ENCODE measurements at regions not wholly inside any gene's neighbourhood (a gene's known extent, or its start where the extent isn't known, plus 50 kb on each side); places are given as distances from the start of the nearest gene placed in this dataset.

- peaks cover 0 to 7% (median 0%) of the 10 kb centered on the region in 4 donors for H3K9me3 ChIP-seq
- no peak overlapping the region for H3K4me3 ChIP-seq
- H3K36me3 ChIP-seq, result no peaks in the 10 kb centered on the region
- no peak for TF ChIP-seq POLR2A (IDR thresholded peaks at IDR 0.05)
- no peak for TF ChIP-seq CTCF (IDR thresholded peaks at IDR 0.05)
- peaks cover 0 to 3% (median 0%) of the 10 kb centered on the region in 4 donors for H3K4me1 ChIP-seq
- no peaks in the 10 kb centered on the region for H3K27me3 ChIP-seq
- DNase-seq, result no peak
- H3K27ac ChIP-seq, result no peak overlapping the region
Observed at GRCh38 chr12:89786177-89786810, 77.7 kb upstream of the ATP2B1 start.

GRCh38 chr12:89783359-89784060, 74.9 kb upstream of the ATP2B1 start:
- peaks cover 0 to 7% (median 0%) of the 10 kb centered on the region in 4 donors for H3K9me3 ChIP-seq
- no peak for DNase-seq
- no peaks in the 10 kb centered on the region for H3K36me3 ChIP-seq
- TF ChIP-seq POLR2A (IDR thresholded peaks at IDR 0.05) (no peak), CTCF (IDR thresholded peaks at IDR 0.05) (no peak)
- no peaks in the 10 kb centered on the region for H3K27me3 ChIP-seq
- H3K27ac ChIP-seq, result peak overlapping the region in 1 of 4 donors; percentile 39
- H3K4me3 ChIP-seq, result no peak overlapping the region
- H3K4me1 ChIP-seq, result peaks cover 0 to 3% (median 0%) of the 10 kb centered on the region in 4 donors

GRCh38 chr12:89782807-89783206, 74.2 kb upstream of the ATP2B1 start:
- H3K27ac ChIP-seq, result no peak overlapping the region
- DNase-seq, result no peak
- no peaks in the 10 kb centered on the region for H3K36me3 ChIP-seq
- TF ChIP-seq CTCF (IDR thresholded peaks at IDR 0.05) (no peak), POLR2A (IDR thresholded peaks at IDR 0.05) (no peak)
- H3K27me3 ChIP-seq, result no peaks in the 10 kb centered on the region
- peaks cover 0 to 7% (median 0%) of the 10 kb centered on the region in 4 donors for H3K9me3 ChIP-seq
- peaks cover 0 to 3% (median 0%) of the 10 kb centered on the region in 4 donors for H3K4me1 ChIP-seq
- no peak overlapping the region for H3K4me3 ChIP-seq

GRCh38 chr12:89781946-89782550, 73.4 kb upstream of the ATP2B1 start:
- no peak overlapping the region for H3K4me3 ChIP-seq
- H3K9me3 ChIP-seq, result peaks cover 0 to 7% (median 0%) of the 10 kb centered on the region in 4 donors
- DNase-seq, result no peak
- no peak for TF ChIP-seq CTCF (IDR thresholded peaks at IDR 0.05)
- no peak for TF ChIP-seq POLR2A (IDR thresholded peaks at IDR 0.05)
- H3K27ac ChIP-seq, result no peak overlapping the region
- H3K36me3 ChIP-seq, result no peaks in the 10 kb centered on the region
- H3K4me1 ChIP-seq, result peaks cover 0 to 3% (median 0%) of the 10 kb centered on the region in 4 donors
- no peaks in the 10 kb centered on the region for H3K27me3 ChIP-seq

GRCh38 chr12:89781156-89781555, 72.5 kb upstream of the ATP2B1 start:
- no peaks in the 10 kb centered on the region for H3K36me3 ChIP-seq
- TF ChIP-seq POLR2A (IDR thresholded peaks at IDR 0.05) (no peak), CTCF (IDR thresholded peaks at IDR 0.05) (no peak)
- H3K4me1 ChIP-seq, result peaks cover 0 to 3% (median 0%) of the 10 kb centered on the region in 4 donors
- no peak for DNase-seq
- H3K27me3 ChIP-seq, result no peaks in the 10 kb centered on the region
- peaks cover 0 to 2% (median 0%) of the 10 kb centered on the region in 4 donors for H3K9me3 ChIP-seq
- no peak overlapping the region for H3K4me3 ChIP-seq
- no peak overlapping the region for H3K27ac ChIP-seq
